ENCODE measurements at regions not wholly inside any gene's neighbourhood (a gene's known extent, or its start where the extent isn't known, plus 50 kb on each side); places are given as distances from the start of the nearest gene placed in this dataset.

- DNase-seq, result no peak
Measured at GRCh38 chr20:11101696-11102095, 427.9 kb upstream of the JAG1 start.

- DNase-seq, result no peak
Measured at GRCh38 chr20:11103866-11104265, 430.1 kb upstream of the JAG1 start.

DNA sequence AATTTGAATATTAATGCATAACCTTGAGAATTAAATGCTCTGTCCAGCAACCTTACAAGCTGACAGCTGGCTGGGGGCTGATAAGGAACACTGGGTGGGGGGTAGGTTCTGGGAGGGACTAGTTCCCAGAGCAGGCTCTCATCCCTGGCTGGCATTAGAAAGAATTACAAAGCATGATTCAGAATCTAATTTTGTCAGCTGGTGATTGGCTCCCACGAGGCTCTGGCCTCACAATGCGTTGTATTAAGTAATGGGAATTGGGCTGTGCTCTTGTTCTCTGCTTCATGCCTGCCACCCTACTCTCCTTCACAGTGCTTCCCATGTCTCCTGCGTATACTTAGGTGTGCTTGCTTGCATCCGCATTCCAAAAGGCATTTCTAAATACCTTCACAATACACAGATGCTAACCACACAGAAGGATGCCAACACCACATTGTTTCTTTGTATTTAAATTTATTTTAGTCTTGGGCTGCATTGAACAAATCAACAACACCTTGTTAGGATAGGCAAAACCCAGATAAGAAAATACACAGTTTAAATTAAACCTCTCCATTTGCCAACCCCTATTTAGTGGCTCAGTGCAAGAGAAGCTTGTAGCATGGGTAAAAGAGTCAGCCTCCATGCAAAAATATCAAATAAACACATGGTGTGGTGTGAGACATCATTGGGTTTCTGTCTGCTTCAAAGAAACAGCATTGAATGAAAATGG lies 434.5 kb upstream of the JAG1 start:
- DNase-seq, result no peak

- DNase-seq, result no peak
Measured at GRCh38 chr20:11110535-11110934, 436.7 kb upstream of the JAG1 start.

GRCh38 chr20:11111191-11111590 lies 437.4 kb upstream of the JAG1 start:
- DNase-seq, result no peak

DNA sequence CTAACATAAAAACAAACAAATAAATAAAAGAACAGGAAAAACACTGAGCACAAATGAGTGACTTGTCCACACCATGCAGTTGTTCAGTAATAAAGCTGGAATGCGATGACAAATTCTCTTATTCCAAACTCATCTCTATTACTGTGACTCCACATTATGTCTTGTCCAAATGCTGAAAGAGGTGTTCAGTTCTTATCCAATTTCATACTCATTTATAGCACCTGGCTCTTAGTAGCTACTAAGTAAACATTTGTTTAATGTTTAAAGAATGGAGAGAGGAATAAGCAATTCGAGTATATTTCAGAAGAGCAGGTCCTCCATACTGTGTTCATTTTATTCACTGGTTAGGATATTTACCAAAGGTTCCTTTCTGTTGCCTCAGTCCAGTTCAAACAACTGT lies 439.0 kb upstream of the JAG1 start:
- no peak for DNase-seq

DNA sequence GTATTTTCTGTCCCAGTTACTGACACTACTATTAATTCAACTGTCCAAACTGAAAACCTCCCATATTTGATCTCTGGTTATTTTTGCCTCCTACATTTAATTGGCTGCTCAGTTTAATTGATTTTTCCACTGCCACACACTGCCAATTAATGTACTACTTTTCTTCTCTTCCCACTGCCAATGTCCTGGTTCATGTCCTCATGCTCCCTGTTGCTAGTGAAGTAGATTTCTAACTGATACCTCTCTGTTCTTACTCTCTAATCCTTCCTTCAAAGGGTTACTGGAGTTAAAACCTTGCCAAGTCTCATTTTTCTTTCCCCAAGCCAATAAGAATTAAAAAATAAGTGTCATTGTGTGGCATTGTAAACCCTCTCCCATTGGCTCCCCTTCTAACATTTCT lies 440.6 kb upstream of the JAG1 start:
- DNase-seq, result no peak

- no peak for DNase-seq
Measured at GRCh38 chr20:11117808-11118528, 444.2 kb upstream of the JAG1 start.

- DNase-seq, result no peak
Measured at GRCh38 chr20:11118802-11119380, 445.1 kb upstream of the JAG1 start.

GRCh38 chr20:11119573-11119972 lies 445.8 kb upstream of the JAG1 start:
- DNase-seq, result no peak

DNA sequence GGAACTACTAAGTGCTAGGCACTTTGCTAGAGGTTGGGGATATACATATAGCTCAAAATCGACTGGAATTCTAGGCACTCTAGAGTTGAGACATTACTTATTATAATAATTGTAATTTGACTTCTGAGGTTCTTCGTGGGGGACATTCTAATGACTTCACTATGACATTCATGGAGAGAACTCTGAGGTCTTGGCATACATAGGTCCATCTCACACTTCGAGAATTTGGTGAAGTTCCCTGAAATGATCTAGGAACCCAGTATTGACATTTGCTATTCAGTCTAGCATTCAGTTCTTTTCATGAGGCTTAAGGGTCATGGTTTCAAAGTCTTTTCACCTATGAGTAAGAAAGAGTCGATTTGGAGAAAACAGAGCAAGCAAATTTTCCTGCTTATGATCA lies 446.6 kb upstream of the JAG1 start:
- no peak for DNase-seq

DNA sequence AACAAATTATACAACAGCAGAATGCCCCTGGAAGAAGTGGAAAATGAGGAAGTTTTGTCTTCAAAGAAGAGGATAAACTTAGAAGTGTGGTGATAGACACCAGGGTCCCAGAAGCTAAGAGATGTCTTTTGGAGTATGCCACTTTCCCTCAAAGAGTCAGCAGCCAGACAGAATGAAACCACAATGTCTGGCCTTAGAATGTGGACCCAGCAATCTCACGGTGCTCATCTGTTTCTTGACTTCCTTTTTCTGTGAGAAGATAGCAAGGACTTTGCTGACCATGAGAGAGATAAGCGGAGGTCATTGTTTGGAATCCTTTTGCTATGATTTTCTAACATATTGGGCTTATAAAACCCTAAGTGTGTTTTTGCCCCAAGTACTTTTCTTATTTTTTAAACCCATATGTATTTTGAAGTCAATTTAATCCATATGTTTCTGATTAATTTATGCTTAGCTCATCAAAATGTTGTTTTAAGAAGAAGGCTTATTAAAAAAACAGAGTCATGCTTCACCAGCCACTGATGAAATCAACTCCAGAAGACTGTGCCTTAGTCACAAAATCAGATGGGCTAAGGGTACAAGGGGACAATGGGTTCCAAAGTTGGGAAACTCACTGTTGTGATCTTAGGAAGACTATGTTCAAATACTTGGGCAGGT lies 451.2 kb upstream of the JAG1 start:
- peak; percentile 3 for DNase-seq

DNA sequence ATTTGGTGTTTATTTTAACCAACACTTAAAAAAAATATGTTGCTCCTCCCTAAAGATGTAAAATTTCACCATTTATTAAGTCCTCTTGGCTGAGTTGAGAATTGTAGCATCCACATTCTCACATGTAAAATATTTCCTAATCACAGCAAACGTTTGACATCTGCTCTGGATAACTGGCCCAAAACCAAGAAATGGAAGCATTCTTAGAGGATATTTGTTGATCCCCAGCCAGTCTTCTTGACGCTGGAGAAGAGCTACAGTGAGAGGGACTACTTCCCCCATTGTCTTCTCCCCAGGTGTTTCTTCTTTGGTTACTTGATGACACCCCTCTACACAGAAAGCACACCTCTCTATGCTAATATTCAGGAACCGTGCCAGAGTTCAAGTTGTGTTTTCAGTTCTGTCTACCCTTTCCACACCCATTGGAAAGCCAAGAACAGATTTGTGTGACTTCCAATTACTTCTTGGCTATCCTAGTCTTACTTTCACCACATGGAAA lies 454.5 kb upstream of the JAG1 start:
- no peak for DNase-seq

DNA sequence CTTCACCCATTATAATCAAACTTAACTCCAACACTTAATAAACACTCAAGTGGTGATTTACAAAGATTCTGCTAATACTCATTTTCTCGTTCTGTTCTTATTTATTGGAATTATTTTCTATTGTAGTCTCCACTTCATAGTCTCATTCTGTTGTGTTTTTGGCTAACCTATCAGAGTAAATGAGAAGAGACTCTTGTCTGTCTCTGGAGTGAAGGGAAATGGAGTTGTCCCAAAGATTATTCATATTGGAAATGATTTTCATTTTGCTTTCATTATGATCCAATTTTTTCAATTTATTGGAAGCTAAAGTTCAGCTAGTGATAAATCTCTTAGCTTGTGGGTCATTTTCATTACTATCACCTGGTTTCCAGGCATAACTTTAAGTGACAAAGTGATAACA lies 454.9 kb upstream of the JAG1 start:
- no peak for DNase-seq

DNA sequence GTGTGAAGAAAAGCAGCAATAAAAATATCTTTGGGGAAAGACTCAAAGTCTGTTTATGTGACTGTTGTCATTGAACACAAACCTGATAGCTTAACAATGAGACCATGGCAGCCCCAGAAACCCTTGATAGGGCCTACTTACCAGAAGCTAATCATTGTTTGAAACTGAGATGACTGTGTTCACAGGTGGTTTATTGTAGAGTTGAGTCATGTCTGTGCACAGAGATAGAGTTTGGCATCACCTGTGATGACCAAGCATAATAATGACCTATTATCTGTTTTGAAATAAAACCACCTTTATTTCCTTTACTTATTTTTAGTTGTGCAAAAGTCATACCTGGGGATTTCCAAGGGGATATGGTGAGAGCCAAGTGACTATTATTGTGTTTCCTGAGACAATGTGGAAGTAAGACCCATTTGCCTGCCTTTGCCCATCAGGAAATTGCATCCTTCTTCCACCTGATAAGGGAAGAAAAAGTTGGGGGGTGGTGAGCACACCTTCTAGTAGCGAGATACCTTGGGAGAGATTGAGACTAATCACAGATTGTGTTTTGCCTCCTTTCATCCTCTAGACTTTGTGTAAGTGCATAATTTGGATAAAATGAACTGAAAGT lies 456.9 kb upstream of the JAG1 start:
- no peak for DNase-seq

DNA sequence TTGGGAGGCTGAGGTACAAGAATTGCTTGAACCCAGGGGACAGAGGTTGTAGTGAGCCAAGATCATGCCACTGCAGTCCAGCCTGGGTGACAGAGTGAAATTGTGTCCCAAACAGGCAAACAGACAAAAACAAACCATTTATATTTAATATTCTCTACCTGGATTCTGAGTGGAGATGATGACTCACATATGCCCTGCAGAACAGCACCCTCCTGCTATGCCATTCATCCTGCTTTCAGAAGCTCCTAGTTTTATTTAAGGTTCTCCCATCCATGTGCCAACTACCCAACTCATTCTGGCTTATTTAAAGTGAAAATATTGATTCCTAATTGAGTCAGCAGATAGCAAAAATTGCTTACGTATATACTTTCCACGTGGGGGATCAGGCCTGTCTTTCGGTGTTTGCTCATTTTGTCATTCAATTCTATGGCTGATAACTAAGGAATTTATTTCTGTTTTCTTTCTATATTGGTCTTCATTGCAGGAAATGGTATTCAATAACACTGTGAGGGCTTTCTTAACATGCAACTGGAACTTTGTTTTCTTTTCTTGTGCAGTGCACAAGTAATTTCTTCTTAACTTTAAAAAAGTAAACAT lies 459.1 kb upstream of the JAG1 start:
- no peak for DNase-seq

DNA sequence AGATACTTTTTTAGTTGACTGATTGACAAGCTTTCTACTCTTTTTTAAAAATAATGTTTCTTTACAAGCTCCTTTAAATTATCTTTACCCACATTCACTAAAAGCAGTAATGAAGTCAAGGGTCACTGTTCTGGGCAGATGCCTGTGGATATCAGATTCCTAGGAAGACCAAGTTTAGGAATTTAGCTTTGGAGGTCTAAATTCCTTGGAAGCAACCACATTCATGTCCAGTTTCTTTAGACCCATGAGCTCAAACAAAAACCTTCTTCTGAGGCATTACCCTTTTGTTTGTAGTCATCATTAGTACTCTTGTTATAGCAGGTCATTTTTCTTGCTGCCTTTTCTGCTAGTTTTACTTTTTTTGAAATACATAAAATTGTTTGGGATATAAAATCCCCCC lies 462.9 kb upstream of the JAG1 start:
- DNase-seq, result no peak

DNA sequence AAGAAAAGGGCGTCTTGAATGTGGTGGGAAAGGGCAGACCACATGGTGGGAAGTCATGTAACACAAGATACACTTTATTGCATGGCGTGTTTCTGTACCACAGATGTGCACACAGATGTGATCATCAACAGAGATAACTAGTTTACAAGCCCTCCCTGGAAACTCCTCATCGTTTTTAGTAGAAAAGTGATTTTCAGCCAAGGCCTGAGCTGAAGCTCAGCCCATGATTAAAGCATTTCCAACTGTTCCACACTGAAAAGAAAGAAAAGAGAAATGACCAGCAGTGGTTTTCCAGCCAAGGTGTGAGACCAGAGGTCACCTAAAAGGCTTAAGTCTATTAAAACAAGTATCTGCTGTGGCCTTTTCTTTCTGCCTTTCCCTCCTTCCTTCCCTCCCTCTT lies 463.9 kb upstream of the JAG1 start:
- no peak for DNase-seq

DNA sequence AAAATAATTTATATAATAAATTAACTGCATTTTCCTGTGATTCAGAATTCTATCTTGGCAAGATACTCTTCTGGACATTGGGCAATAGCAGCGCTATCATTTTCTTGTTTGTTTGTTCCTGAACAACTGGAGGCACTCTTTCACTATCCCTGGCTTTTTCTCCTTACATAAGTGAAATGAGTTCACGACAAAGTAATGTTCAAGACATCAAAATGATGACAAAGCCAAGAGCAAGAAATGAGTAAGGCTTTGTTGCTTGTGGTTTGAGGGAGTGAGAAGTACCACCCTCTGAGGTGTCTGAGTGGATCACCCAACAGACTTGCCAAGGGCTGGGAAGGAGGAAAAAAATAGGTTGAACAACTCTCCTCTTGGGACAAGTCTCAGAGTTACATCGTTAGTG lies 466.6 kb upstream of the JAG1 start:
- DNase-seq, result no peak

DNA sequence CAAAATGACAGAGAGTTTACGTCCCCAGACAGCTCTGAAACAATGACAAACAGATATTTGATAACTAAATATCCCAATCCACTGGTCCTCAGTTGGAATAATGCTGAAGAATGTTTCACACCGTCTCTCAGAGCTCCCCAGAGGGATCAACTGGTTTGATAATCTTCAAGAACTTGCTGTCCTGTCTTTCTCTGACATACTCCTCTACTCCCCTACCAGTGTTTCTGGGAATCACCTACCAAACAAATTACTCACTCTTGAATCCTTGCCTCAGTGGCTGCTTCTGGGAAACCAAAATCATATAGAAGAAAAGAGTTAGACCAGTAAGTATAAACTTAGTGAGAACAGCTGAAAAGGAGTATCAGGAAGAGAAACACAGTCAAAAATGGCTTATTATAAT lies 469.7 kb upstream of the JAG1 start:
- DNase-seq, result no peak

DNA sequence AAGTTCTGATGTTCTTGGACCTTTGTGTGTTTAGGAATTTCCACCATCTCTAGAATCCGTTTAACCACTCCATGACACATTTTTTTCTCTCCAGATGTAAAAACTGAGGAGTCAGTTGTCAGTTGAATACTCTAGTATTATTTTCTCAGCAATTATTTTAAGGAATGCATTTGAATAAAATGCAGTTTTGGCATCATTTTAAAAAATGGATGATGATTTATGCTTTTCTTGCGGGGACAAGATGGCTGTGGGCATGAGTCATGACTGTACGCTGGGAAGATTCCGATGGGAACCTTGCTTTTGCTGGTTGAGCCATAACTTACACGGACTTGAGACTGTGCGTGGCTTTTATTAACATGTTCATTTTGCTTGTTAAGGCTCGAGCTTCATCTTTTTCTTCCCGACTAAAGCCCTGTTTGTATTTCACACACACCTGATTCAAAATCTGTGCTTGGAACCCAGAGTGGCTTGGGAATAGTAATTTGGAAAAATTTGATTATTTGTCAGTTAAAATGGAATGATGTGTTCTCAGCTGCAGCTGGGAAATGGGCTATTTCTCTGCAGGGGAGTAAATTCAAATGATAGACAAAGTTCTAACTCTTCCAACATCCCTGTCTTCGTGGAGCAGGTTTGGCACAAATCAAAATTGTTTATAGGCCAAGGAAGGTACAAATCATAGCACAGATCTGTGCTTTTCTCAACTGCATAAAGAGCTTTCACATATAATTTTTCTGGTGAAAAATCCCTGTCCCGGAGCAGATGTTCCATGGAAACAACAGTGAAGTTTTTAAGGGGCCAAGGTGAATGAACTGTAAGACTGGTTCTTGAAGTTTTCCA lies 470.5 kb upstream of the JAG1 start:
- DNase-seq, result no peak

- no peak for DNase-seq
Measured at GRCh38 chr20:11145616-11146015, 471.8 kb upstream of the JAG1 start.

Measured in GF-D8 (cell line).